Smooth muscle cell (in vitro differentiated cells): ENCODE measurements at regions not wholly inside any gene's neighbourhood (a gene's known extent, or its start where the extent isn't known, plus 50 kb on each side); places are given as distances from the start of the nearest gene placed in this dataset.

Source experiments
- DNase-seq: peaks from one replicate; lab custom pipeline; 2025; ENCODE audit not compliant: unreplicated experiment; lab: John Stamatoyannopoulos, UW
- H2AFZ ChIP-seq: fragments of 200-600 bp; sonication (generic); 2 replicates; pipeline ENCODE4 v1.6.0; 2016; ENCODE audit warnings: antibody characterized with exemption, low read depth, mild to moderate bottlenecking
- H3F3A ChIP-seq: fragments of 200-600 bp; sonication (generic); 2 replicates; pipeline ENCODE4 v1.6.0; 2017; ENCODE audit warnings: antibody characterized with exemption, low read depth
- H3K27ac ChIP-seq: fragments of 200-600 bp; sonication (generic); 2 replicates; pipeline ENCODE4 v1.5.1; 2016; ENCODE audit warnings: low read depth, mild to moderate bottlenecking
- H3K27me3 ChIP-seq: fragments of 200-600 bp; sonication (generic); 2 replicates; pipeline ENCODE4 v1.6.1; 2016; ENCODE audit warnings: low read depth, mild to moderate bottlenecking
- H3K36me3 ChIP-seq: fragments of 200-600 bp; sonication (generic); 2 replicates; pipeline ENCODE4 v1.5.1; 2016; ENCODE audit warnings: low read depth
- H3K4me1 ChIP-seq: fragments of 200-600 bp; sonication (generic); 2 replicates; pipeline ENCODE4 v1.5.1; 2016; ENCODE audit warnings: low read depth
- H3K4me2 ChIP-seq: fragments of 200-600 bp; sonication (generic); 2 replicates; pipeline ENCODE4 v1.6.0; 2016; ENCODE audit warnings: mild to moderate bottlenecking
- H3K4me3 ChIP-seq: fragments of 200-600 bp; sonication (generic); 2 replicates; pipeline ENCODE4 v1.5.1; 2016; ENCODE audit warnings: mild to moderate bottlenecking
- H3K79me2 ChIP-seq: fragments of 200-600 bp; sonication (generic); 2 replicates; pipeline ENCODE4 v1.6.0; 2016; ENCODE audit warnings: low read depth, mild to moderate bottlenecking
- H3K9ac ChIP-seq: fragments of 200-600 bp; sonication (generic); 2 replicates; pipeline ENCODE4 v1.6.0; 2016; ENCODE audit warnings: low read depth
- H3K9me3 ChIP-seq: fragments of 200-600 bp; sonication (generic); replicated peaks from 2 replicates; pipeline ENCODE4 v1.5.1; 2016; ENCODE audit warnings: low read depth
- H4K20me1 ChIP-seq: fragments of 200-600 bp; sonication (generic); 2 replicates; pipeline ENCODE4 v1.6.0; 2016; ENCODE audit warnings: low read depth
- CTCF ChIP-seq: fragments of 200-600 bp; sonication (generic); IDR thresholded peaks from 2 replicates; pipeline ENCODE4 v1.5.1; 2017; ENCODE audit warnings: borderline replicate concordance, mild to moderate bottlenecking, antibody characterized with exemption; ENCODE audit not compliant: insufficient read depth, poor library complexity, severe bottlenecking
- WGBS: methylation state at CpG from one replicate; pipeline ENCODE4 v1.1.7; 2016; ENCODE audit warnings: low lambda C conversion rate; 5-methylcytosine and 5-hydroxymethylcytosine counted together

GRCh38 chr4:122528879-122529278 is 72.4 kb upstream of the IL2 start:
- no peak overlapping the region for H3K9ac ChIP-seq
- TF ChIP-seq CTCF = no peak
- DNase-seq = no peak
- H3K36me3 ChIP-seq = no peaks in the 10 kb centered on the region
- no peaks in the 10 kb centered on the region for H3K79me2 ChIP-seq
- H3K27me3 ChIP-seq = no peaks in the 10 kb centered on the region
- H3K4me3 ChIP-seq = no peak overlapping the region
- H4K20me1 ChIP-seq = no peaks in the 10 kb centered on the region
- 65% methylated on average over 3 of the region's 3 CpGs for WGBS
- no peaks in the 10 kb centered on the region for H3K4me1 ChIP-seq
- no peak overlapping the region for H2AFZ ChIP-seq
- H3K27ac ChIP-seq = no peak overlapping the region
- H3F3A ChIP-seq = no peaks in the 10 kb centered on the region
- no peak overlapping the region for H3K4me2 ChIP-seq
- no peaks in the 10 kb centered on the region for H3K9me3 ChIP-seq

GRCh38 chr4:122525865-122526264 is 69.3 kb upstream of the IL2 start:
- H3K9me3 ChIP-seq = no peaks in the 10 kb centered on the region
- WGBS = 55% methylated on average over 1 of the region's 1 CpG

GRCh38 chr4:122524176-122524575 is 67.7 kb upstream of the IL2 start:
- H3K4me2 ChIP-seq = no peak overlapping the region
- H3K79me2 ChIP-seq = no peaks in the 10 kb centered on the region
- no peak for DNase-seq
- H3K27me3 ChIP-seq = no peaks in the 10 kb centered on the region
- H2AFZ ChIP-seq = no peak overlapping the region
- no peak overlapping the region for H3K9ac ChIP-seq
- H3K27ac ChIP-seq = no peak overlapping the region
- no peaks in the 10 kb centered on the region for H3F3A ChIP-seq
- no peaks in the 10 kb centered on the region for H3K36me3 ChIP-seq
- no peaks in the 10 kb centered on the region for H3K4me1 ChIP-seq
- no peaks in the 10 kb centered on the region for H4K20me1 ChIP-seq
- H3K4me3 ChIP-seq = no peak overlapping the region
- H3K9me3 ChIP-seq = no peaks in the 10 kb centered on the region
- TF ChIP-seq CTCF = no peak

More at GRCh38 chr4:122525865-122526264, 69.3 kb upstream of the IL2 start:
- H3K27ac ChIP-seq = no peak overlapping the region
- no peak overlapping the region for H3K4me2 ChIP-seq
- no peak overlapping the region for H2AFZ ChIP-seq
- H4K20me1 ChIP-seq = no peaks in the 10 kb centered on the region
- no peaks in the 10 kb centered on the region for H3K36me3 ChIP-seq
- no peak overlapping the region for H3K4me3 ChIP-seq
- DNase-seq = no peak
- H3K4me1 ChIP-seq = no peaks in the 10 kb centered on the region
- TF ChIP-seq CTCF = no peak
- no peaks in the 10 kb centered on the region for H3F3A ChIP-seq
- no peak overlapping the region for H3K9ac ChIP-seq
- no peaks in the 10 kb centered on the region for H3K27me3 ChIP-seq
- no peaks in the 10 kb centered on the region for H3K79me2 ChIP-seq

- H2AFZ ChIP-seq = no peak overlapping the region
- no peaks in the 10 kb centered on the region for H3K36me3 ChIP-seq
- no peaks in the 10 kb centered on the region for H3K27me3 ChIP-seq
- no peaks in the 10 kb centered on the region for H3F3A ChIP-seq
- H4K20me1 ChIP-seq = no peaks in the 10 kb centered on the region
- no peak overlapping the region for H3K4me3 ChIP-seq
- H3K9me3 ChIP-seq = no peaks in the 10 kb centered on the region
- 84% methylated on average over 1 of the region's 1 CpG for WGBS
- no peaks in the 10 kb centered on the region for H3K4me1 ChIP-seq
- H3K27ac ChIP-seq = no peak overlapping the region
- H3K4me2 ChIP-seq = no peak overlapping the region
- no peaks in the 10 kb centered on the region for H3K79me2 ChIP-seq
- no peak overlapping the region for H3K9ac ChIP-seq
- TF ChIP-seq CTCF = no peak
- DNase-seq = no peak
These were observed 66.4 kb upstream of the IL2 start for GRCh38 chr4:122522944-122523343.
